ENCODE measurements at regions not wholly inside any gene's neighbourhood (a gene's known extent, or its start where the extent isn't known, plus 50 kb on each side); places are given as distances from the start of the nearest gene placed in this dataset.

DNA sequence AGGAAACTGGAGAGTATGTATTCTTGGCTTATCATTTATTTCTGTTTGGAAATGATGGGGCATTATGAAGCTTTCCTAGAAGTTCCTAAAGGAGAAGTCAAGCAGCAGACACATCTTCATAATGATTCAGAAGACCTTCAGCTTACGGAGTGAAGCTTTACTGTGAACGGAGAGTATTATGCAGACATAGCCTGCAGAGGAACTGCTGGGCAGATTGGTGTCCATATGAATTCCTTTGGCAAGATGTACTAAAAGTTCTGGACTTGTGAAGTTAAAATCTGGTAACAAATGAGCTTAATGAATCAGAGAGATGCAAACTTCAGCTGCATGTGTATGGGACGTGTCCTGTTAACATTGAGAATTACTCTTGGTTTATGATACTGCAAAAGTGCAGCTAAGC is 60.1 kb downstream of the NABP1 start:
- DNase-seq = no peak

- DNase-seq = no peak
Observed at GRCh38 chr2:191738667-191739066, 60.7 kb downstream of the NABP1 start.

DNA sequence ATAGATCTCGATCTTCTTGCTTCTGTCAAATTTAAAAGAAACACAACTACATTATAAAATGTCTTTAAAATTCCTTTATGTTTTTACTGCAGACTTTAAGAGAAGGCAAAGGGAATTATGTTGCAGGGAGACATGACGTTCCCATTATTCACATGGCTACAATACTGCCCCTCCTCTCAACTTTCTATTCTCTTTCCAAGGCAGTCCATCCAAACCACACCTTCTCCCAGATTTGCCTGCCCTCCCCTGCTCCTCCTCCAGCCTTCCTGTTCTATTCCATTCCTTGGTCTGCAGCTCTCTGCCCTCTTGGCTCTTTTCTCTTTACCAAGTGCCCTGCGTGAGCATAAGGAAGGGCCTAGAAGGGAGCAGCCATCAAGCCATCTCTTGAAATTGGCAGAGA is 61.3 kb downstream of the NABP1 start:
- no peak for DNase-seq

GRCh38 chr2:191740016-191740419 is 62.1 kb downstream of the NABP1 start:
- no peak for DNase-seq

- DNase-seq = no peak
Observed at GRCh38 chr2:191740759-191741158, 62.8 kb downstream of the NABP1 start.

GRCh38 chr2:191746346-191747169 is 68.6 kb downstream of the NABP1 start:
- no peak for DNase-seq

- DNase-seq = no peak
Observed at GRCh38 chr2:191747170-191747530, 69.2 kb downstream of the NABP1 start.

- DNase-seq = no peak
Observed at GRCh38 chr2:191748059-191748461, 70.1 kb downstream of the NABP1 start.

DNA sequence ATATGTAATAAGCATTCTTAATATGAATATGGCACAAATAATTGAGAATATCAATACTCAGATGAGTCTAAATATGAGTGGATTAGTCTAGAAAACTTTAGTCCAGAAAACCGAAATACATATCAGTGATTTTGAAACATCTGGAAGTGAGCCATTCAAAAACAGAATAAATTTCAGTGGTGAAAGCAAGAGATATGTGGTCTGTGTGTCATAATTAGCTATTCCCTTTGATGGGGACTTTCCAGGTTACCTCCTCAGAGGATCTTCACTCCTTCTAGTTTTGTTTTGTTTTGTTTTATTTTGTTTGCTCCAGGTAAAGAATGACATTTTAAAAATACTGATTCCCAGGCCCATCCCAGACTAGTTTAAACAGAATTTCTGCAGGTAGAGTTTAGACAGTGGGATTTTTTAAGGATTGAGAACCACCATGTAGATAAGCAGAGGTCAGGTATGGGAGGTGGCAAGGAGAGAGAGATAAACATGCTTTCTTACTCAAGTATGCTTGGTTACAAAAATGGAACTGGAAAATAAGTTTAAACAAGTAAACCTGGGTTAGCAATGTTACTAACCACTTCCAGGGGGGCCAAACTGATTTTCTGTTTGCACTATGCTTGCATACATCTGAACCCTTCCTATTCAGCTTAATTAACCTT is 70.7 kb downstream of the NABP1 start:
- no peak for DNase-seq

- DNase-seq = no peak
Observed at GRCh38 chr2:191749181-191749540, 71.2 kb downstream of the NABP1 start.

GRCh38 chr2:191754103-191754502 is 76.2 kb downstream of the NABP1 start:
- DNase-seq = no peak

DNA sequence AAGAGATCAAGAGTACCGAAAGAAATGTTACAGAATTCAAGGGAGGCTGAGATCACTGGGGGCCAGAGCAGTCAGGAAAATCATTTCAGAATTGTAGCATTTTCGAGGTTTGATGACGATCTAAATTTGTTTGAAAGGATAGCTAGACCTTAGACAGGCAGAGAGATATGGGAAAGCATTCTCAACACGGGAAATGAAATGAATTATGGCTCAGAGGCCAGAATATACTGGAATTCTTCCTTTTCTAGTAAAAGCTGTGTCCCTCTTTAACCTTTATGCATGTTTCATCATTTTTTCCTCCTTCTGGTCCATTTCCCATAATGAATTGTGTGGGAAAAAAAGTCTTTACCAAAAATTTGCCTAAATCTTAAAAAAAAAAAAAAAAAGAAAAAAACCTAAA is 78.8 kb downstream of the NABP1 start:
- DNase-seq = no peak

- DNase-seq = no peak
Observed at GRCh38 chr2:191757208-191757607, 79.3 kb downstream of the NABP1 start.

- DNase-seq = peak; percentile 7
Observed at GRCh38 chr2:191758518-191759507, 80.9 kb downstream of the NABP1 start.

DNA sequence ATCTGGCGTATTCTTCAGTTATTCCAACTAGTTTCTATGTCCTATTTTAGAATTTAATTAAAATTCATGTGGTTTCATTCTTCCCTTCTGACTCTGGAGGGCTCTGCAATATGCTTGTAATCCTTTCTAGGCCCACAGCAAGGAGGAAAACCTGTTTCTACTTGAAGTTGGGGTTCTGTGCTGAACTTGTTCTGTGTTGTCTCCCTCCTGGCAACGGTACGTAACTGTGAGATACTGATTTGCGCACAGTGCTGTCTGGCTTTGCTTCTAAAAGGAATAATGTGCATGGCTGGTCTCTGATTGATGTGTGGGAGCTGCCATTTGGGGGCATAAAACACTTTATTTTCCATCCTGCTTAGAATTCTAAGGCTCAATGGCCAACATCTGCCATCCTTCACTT is 81.7 kb downstream of the NABP1 start:
- no peak for DNase-seq

GRCh38 chr2:191760655-191761262 is 82.8 kb downstream of the NABP1 start:
- DNase-seq = no peak

DNA sequence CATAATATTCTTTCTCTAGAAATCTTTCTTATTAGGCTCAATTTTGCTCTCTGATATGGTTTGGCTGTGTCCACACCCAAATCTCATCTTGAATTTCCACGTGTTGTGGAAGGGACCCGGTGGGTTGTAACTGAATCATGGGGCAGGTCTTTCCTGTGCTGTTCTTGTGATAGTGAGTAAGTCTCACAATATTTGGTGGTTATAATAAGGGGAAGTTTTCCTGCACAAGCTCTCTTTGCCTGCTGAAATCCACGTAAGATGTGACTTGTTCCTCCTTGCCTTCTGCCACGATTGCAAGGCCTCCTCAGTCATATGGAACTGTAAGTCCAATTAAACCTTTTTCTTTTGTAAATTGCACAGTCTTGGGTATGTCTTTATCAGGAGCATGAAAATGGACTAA is 73.8 kb downstream of the CAVIN2 start:
- no peak for DNase-seq

DNA sequence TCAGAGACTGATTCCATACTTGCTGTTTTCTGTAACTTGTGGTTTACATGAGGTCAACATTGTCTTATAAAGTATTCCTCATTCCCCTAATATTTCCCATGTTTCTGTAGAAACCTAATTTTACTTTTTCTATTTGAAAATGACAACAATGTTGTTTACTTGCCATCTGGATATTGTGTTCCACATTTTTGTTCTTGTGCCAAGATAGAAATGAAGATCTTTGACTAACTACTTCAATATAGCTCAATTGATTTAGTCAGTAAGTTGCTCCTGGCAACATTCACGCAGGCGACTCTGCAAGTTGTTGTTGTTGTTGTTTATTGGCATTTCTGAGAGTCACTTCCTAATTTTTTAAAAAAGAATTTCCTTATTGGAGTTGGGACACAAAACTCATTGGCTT is 69.5 kb downstream of the CAVIN2 start:
- DNase-seq = no peak

GRCh38 chr2:191778041-191778440 is 68.8 kb downstream of the CAVIN2 start:
- DNase-seq = no peak

DNA sequence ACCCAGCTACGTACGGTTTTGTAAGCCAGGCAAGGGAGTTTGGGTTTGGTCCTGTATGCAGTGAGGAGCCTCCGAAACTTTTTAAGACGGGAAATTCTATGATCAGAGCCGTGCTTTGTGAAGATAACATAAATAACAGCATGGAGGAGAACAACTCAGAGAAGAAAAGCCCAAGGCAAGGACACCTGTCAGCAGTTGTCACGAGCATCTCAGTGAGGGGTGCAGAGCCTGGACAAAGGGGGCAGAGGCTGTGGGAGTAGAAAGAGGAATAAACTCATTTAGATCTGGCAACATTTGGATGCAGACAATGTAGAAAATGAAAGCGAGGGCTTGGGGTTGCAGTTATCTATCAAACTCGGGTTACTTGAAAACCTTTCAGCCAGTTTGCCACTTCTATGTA is 64.5 kb downstream of the CAVIN2 start:
- no peak for DNase-seq

DNA sequence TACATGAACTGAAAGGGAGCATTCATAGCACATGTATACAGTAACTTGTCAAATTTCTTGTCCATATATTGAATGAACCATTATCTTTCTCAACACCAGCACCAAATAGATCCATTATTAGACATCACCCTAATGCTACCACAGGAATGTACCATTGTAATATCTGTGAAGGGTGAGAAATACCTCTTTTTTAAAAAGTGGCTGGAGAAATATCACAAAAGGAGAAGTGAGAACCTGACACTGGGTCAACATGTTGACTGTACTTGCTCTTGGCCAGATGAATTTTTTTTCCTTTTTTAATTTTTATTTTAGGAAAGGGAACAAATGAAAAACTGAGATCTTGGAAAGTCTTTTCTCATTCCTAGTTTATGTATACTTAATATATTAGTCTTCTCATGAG is 63.5 kb downstream of the CAVIN2 start:
- no peak for DNase-seq
